Left colon (tissue), 2 donors: ENCODE measurements at regions not wholly inside any gene's neighbourhood (a gene's known extent, or its start where the extent isn't known, plus 50 kb on each side); places are given as distances from the start of the nearest gene placed in this dataset.
A peak's percentile ranks its signal among the peaks of the same experiment; 100 is the strongest.
"Not testable (repeated sequence)": the region's sequence is repeated elsewhere in the genome, so short reads cannot be mapped to it uniquely, and the experiment has no call there.

Experiments used
- ATAC-seq: fragments of 200-7000 bp; cut with Tn5 transposase; one replicate; pipeline ENCODE4 v1.9.1; 2020; ENCODE audit warnings: mild to moderate bottlenecking, moderate library complexity
- DNase-seq, 2 donors: peaks; one replicate each; pipeline ENCODE4 v3.0.0-alpha.2; 2020
- intact Hi-C, 2 donors: fragments of 100-400 bp; cut with DNase I in 1 of 2; cut with micrococcal nuclease in 1 of 2; formaldehyde crosslinking; loops; one replicate each; pipeline versions ENCODE4 v1.11.2 to v1.14.0; 2022; cut with DNase I, micrococcal nuclease
- donor health status: DM: no; HTN: no; CAD: no.
- donor health status: DM: yes; HTN: yes; CAD: no.

DNA sequence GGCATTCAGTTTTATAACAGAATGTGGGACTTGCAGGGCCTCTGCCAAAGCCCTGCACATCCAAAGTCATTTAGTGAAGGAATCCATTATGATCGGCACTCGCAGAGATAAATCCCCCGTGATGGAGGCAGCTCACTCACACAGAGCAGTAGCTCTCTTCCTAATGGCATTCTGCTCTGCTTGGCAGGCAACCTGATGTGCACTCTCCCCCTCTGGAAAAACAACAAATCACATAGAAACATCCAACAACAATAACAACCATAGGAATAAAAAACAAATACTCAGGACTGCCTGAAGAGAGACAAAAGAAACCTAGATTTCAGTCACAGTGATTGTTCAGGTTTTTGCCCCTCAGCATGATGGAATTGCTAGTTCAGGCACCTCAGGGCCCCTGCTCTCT is 59.7 kb downstream of the NAA11 start:
- intact Hi-C loops: no loop called here
- no peak for DNase-seq
- ATAC-seq: no peak

DNA sequence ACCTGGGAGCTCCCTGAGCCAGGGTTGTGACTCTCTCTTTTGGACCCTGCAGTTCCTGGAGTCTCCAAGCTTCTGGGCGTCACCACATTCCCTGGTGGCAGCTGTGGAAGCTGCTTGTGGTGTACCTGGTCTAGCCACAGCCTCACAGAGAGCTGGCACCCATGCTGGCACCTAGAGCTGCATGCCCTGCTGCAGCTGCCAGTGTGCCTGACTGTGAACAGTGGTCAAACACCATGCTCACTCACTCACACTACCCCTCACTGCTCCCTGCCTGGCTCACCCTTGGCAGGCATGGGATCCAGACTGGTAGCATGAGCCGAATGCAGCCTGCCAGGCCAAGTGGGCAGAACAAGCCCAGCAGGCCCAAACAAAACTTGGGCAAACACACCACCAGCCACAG is 66.6 kb downstream of the NAA11 start:
- ATAC-seq (no peak), DNase-seq (no peak)
- intact Hi-C loops: no loop called here

DNA sequence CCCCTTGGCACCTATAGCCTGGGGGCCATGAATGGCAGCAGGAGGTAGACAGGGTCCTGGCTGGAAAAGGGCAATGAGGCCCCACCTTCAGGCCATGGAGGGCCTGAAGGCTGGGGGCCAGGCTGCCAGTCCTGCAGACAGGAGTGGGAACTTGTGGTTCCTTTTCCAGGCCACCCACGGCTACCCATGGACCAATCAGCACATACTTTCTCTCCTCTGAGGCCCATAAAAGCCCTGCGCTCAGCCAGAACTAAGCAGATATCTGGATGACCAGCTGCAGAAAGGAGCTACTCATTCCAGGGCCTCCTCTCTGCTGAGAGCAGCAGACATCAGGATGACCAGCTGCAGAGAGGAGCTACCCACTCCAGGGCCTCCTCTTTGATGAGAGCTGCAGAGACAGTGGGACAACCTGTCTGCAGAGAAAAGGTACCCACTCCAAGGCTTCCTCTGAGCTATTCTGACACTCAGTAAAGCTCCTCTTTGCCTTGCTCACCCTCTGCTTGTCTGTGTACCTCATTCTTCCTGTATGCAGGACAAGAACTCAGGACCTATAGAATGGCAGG is 67.2 kb downstream of the NAA11 start:
- ATAC-seq (no peak), DNase-seq (no peak)
- intact Hi-C loops: no loop called here

DNA sequence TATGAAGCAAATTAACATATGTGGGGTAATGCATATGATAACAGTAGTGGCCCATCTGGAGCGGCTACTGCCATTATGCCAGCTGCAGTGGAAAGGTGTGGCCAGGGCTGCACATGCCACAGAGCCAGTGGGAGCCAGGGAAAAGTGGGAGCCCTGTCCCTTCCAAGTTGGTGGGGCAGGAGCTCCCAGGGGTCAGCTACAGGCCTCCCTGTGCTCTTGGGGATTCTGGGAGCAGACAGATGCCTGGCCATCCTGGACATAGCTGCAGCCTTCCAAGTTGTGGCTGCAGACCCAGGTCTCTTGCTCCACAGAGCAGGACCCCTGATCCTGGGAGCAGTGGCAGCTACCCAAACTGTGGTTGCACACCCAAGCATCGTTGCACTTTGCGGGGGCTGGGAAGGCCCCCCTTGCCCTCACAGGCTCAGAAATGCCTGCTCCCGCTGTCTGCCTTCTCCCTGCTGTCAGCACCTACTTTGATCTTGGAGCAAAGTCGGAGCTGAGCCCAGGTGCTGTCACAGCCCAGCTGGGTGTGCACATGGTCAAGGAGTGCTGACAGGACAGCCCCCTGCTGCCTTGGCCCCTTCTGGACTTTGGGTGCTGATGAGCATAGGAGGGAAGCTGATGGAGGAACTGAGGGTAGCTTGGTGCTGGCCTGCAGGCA is 67.8 kb downstream of the NAA11 start:
- no peak for DNase-seq
- intact Hi-C loops: no loop called here
- no peak for ATAC-seq

DNA sequence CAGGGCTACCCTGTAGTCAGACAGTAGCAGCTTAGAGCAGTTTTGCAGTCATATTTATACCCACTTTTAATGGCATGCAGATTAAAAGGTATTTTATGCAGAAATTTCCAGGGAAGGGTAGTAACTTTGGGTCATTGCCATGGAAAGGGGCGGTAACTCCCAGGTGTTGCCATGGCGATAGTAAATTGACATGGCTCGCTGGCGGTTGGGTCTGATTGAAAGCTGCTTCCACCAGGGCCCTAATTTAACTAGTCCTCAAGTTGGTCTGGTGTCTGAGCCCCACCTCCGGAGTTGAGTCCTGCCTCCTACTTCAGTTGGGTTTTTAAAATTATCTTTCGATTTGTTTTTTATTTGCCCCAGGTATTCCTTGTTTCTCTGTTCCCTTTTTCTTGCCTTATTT is 70.1 kb downstream of the NAA11 start:
- intact Hi-C loops: no loop called here
- no peak for DNase-seq
- ATAC-seq: no peak

DNA sequence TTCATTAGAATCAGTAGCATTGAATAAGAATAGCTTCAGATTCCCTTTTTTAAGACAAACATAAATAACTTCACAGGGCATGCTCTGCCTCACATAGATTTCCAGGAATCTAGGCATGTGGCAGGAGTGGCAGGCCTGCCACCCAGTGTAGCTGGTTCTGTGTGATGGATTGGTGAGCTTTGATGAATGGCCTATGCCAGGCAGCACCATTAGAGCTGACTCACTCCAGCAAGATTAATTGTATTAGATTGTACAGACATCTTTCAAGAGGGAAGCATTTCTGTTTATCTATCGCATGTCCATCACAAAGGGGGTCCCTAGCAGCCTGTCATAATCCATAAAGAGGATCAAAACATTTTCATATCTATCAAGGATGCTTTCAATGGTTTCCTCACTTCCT is 71.9 kb downstream of the NAA11 start:
- intact Hi-C loops: no loop called here
- DNase-seq (no peak), ATAC-seq (no peak)

DNA sequence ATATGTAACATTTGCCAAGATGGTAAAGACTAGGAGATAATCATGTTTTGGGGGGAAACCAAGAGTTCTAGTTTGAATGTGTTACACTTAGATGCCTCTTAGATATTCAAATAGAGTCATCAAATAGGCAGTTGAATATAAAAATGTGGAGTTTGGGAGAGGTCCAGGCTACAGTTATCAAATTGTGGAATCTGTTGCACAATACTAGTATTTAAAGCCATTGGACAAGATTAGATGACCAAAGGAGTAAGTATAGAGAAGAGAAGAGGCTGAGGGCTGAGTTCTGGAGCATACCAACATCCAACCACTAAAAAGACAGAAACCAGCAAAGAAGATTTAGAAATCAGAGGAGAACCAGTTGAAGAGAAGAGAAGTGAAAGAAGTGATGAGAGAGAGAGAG is 72.7 kb downstream of the NAA11 start:
- intact Hi-C loops: no loop called here
- DNase-seq: no peak

DNA sequence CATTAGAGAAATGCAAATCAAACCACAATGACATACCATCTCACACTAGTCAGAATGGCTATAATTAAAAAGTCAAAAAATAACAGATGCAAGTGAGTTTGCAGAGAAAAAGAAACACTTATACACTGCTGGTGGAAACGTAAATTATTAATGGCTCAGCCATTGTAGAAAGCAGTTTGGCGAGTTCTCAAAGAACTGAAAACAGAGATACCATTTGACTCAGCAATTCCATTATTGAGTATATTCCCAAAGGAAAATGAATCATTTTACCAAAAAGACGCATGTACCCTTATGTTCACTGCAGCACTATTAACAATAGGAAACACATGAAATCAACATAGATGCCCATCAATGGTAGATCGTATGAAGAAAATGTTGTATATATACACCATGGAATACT is 75.0 kb downstream of the NAA11 start:
- ATAC-seq (no peak), DNase-seq (no peak)
- intact Hi-C loops: no loop called here

More for the DNA sequence above, 72.7 kb downstream of the NAA11 start:
- no peak for ATAC-seq

DNA sequence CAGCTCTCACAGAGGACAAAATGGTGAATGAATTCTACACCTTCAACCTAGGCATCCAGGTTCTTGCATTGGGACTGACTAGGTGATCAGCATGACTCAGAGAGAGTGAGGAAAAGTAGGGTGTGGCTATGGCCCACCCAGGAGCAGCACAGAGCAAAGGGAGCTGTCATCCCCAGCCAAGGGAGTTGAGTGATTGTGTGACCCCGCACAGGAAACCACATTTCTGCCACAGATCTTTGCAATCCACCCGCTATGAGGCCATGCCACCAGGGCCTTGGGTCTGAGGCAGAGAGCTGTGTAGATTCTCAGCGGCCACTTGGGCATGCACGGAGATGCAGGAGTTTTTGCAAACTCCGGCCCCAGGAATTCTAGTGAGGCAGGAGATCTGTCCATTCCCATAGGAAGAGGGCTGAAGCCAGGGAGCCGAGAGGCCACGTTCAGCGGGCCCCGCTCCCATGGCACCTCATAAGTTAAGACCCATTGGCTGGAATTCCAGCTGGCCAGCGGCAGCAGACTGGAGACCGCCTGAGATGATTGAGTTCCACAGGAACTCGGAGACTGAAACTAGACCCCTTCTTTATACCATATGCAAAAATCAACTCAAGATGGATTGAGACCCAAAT is 75.9 kb downstream of the NAA11 start:
- no peak for ATAC-seq
- DNase-seq: no peak
- intact Hi-C loops: no loop called here

DNA sequence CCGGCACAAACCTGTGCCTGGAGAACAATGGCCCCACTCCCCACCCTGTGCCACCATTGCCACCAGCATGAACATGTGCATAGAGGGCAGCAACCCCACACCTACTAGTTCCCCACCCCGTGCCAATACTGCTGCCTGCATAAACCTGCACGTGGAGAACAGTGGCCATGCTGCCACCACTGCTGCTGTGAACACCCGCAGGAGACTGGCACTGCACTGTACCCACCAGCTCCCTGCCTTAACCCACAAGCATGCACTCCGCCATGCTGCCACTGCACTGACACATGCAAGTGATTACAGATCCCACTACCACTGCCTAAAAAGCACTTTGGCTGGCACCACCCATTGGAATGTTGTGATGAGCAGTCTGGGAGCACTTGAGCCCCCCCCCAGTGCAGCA is 77.3 kb downstream of the NAA11 start:
- DNase-seq (no peak), ATAC-seq (no peak)
- intact Hi-C loops: no loop called here

DNA sequence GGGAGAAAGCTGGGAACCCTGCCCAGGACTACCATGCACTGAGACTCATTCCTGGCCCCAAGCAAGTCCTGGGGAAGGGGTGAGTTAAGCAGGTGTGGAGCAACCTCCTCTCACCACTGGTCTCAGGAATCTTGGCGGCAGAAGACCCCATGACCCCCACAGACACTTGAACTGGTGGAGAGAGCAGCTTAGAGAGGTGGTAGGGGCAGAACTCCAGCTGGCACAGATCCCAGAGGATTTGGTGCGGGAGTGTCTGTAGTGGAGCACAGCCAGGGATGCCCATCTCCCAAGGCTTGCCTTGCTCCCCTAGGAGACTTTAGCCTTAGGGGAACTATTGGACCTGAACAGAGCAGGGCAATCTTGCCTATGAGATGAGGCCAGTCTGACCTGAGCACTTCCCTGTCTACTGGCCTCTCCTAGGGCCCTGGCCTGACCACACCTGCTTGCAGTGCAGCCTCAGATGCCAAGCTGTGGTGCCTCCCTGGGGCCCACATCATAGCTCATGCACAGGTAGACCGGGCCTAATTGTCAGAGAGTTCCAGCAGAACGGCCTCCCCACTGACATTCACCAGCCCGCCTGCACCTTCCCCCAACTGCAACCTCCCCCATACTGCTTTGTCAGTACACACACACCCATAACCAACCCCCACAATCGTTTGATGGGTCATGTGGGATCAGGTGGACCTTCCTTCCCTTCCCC is 78.0 kb downstream of the NAA11 start:
- ATAC-seq: no peak
- DNase-seq: no peak
- intact Hi-C loops: no loop called here

DNA sequence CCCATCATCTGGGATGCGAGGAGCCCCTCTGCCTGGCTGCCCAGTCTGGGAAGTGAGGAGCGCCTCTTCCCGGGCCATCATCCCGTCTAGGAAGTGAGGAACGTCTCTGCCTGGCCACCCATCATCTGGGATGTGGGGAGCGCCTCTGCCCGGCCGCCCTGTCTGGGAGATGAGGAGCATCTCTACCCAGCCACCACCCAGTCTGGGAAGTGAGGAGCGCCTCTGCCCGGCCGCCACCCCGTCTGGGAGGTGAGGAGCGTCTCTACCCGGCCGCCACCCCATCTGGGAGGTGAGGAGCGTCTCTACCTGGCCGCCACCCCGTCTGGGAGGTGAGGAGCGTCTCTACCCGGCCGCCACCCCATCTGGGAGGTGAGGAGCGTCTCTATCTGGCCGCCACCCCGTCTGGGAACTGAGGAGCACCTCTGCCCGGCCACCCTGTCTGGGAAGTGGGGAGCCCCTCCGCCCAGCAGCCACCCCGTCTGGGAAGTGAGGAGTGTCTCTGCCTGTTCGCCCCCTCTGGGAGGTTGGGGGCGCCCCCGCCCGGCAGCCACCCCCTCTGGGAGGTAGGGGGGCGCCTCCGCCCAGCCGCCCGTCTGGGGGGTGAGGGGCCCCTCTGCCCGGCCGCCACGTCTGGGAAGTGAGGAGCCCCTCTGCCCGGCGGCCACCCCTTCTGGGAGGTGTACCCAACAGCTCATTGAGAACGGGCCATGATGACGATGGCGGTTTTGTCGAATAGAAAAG is 80.5 kb downstream of the NAA11 start:
- DNase-seq, intact Hi-C loops, ATAC-seq: not testable (repeated sequence)

DNA sequence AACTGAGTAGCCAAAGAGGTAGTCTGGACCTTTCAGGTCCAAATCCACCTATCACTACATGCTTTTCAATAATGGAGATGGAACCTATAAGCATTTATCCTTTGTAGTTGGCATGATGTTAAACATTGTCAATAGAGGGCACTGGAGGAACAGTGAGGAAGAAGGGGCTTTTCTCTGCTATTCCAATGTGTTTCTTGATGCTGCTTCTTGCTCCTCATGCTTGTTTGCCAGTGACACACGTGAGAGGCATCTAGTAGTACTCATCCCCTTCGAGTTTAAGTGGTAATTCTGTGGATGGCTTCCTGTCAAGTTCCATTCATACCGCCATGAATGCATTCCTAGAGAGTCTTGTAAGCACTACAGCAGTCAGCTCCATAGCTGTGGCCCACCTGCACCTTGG is 84.0 kb downstream of the NAA11 start:
- ATAC-seq: peak; percentile 65
- intact Hi-C loops: no loop called here
- no peak for DNase-seq

DNA sequence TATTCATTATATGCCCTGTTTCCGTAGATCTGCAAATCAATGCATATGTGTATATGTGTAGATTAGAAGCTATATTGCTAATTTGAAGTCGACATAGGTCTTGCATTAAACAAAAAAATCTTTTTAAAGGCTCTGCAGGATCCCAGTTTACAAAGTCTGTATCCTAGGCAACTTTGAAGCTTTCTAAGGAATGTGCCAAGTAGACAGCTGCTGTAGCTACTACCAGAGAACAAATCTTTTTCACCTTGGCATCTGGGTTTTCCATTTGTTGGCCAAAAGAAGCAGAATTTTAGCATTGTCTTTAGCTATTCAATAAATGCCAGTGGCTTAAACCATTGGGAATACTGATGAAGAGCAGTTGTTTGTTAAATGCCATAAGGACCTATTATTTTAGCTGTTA is 88.0 kb downstream of the NAA11 start:
- DNase-seq: no peak
- ATAC-seq: no peak
- intact Hi-C loops: no loop called here

DNA sequence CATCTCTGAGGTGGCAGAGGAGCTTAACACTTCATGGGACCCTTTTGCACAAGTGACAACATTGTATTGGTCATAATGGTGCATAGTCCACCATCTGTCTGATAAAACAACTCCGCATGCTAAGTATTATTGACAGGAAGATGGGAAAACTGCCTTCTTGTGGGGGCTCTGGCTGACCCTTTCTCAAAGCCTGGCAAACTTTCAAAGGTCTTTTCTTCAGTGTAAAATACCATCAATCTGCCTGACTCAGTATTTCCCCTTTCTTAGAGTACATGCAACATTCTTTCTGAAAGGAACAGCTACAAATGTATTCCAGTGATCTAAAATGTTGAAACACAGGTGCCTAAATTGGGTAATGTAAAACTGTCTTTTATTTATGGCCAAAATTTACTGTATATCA is 89.1 kb downstream of the NAA11 start:
- DNase-seq (no peak), ATAC-seq (no peak)
- intact Hi-C loops: no loop called here

DNA sequence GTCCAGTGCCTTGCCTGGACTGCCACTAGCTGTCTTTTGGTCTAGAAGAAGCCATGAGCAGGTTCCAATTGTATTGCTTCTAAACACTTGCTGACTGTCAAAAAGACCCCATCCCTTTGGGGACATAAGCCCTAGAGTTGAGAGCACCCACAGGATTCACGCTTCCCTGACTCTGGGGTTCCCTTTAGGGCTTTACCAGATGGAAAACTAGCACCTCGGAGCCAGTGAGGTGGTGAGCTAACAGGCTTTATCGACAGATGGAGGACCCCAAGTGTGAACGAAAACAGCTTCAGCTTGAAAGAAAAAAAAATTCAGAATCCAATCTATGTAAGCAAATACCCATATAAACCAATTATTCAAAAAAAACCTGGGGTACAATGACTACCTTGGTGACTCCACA is 90.8 kb downstream of the NAA11 start:
- intact Hi-C loops: no loop called here
- no peak for ATAC-seq
- no peak for DNase-seq

DNA sequence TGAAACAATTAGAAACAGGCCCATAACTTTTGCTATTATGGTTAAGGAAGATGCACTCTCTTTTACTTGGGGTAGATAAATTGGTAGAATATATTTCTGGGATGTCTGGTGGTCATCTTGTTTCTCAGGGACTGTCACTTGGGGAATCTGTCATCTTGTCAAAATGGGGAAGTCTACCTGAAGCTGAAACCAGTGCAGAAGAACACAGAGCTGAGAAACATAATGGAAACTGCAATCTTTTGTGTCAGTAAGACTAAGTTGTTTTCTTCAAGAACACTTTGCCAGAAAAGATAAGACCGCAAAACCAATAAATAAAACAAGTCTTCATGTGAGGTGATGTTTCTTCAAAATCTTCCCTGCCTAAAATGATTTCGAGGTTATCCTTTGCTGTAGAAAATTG is 92.0 kb downstream of the NAA11 start:
- DNase-seq (no peak), ATAC-seq (no peak)
- intact Hi-C loops: no loop called here

DNA sequence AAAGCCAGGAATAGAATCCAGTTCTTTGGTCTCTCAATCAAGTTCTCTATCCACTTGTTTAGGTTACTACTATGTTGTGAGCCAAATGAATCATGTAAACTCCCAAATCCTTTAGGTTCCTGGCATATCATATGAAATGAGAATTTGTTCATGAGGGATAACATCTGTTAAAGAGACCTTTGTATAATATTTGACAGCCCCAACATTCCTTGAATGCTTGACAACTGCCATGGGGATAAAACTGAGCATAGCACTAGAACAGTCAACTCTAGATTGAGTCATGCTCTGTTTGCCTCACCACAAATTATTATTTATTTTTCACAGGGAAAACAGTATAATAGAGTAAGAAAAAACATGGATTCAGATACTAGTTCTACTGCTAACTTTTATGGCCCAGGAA is 93.3 kb downstream of the NAA11 start:
- intact Hi-C loops: no loop called here
- no peak for ATAC-seq
- no peak for DNase-seq

DNA sequence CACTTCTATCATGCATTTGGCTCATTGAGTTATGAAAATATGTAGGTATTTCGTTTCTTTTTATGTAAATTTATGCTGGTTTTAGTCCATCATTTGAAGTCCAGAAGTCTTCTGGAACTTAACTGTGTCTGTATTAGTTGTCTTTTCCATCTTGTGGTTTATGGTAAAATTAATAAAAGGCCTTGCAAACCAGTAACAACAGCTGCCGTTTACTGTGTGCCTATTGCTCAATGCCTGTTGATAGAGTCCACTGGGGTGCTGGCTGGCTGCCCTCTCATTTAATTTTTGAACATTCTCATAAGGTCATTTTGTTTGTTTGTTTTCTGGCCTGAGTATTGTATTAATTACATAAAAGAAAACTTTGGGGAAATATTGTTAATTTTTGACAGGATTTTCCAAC is 98.0 kb downstream of the NAA11 start:
- DNase-seq (no peak), ATAC-seq (no peak)
- intact Hi-C loops: no loop called here

DNA sequence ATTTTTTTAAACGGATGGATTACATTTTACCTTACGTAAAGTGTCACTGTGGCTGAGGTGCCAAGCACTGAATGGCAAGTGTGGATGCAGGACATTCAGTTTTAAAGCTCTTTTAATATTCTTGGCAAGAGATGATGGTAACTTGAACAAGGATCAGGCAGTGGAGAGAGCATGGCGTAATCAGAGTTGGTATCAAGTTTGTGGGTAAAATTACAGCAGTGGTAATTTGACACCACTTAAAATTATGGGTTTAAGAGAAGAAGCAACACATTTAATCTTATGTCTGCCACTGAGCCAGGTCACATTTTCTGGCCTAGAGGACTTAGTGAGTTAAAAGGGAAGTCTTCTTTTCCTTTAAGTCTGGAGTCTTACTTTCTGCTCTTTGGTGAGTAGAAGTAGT is 100.5 kb downstream of the NAA11 start:
- ATAC-seq: no peak
- intact Hi-C loops: no loop called here
- DNase-seq: no peak
